A549 (cell line): ENCODE measurements at regions not wholly inside any gene's neighbourhood (a gene's known extent, or its start where the extent isn't known, plus 50 kb on each side); places are given as distances from the start of the nearest gene placed in this dataset.

Source experiments
- ATAC-seq, 2 experiments: fragments of 200-7000 bp in 1 of 2; fragments of >200 bp in 1 of 2; cut with Nextera tagmentation in 1 of 2; cut with Tn5 transposase in 1 of 2; 3 replicates each; pipeline versions ENCODE4 v1.8.0 to v1.9.1; 2018 to 2020; ENCODE audit warnings: mild to moderate bottlenecking in 1 of 2, moderate library complexity in 1 of 2
- CTCF ChIA-PET: fragments of 300-600 bp; sonication (Branson Sonifier 250); formaldehyde crosslinking; extraction: SDS; loops from one replicate; lab custom pipeline; 2021; ENCODE audit warnings: antibody characterized with exemption, inconsistent platforms; lab: Yijun Ruan, JAX
- POLR2A ChIA-PET: fragments of 350-600 bp; formaldehyde crosslinking; extraction: SDS; loops from one replicate; lab custom pipeline; 2021; ENCODE audit warnings: antibody characterized with exemption, inconsistent platforms; lab: Yijun Ruan, JAX
- DNase-seq, 2 experiments: peaks; one replicate each; pipeline versions ENCODE4 v3.0.0 to v3.0.0-alpha.2; 2011 to 2016; ENCODE audit warnings: low read depth in 1 of 2, low spot score in 1 of 2
- FAIRE-seq: peaks from 2 replicates; lab custom pipeline; 2011; peaks lifted over from hg19 to GRCh38; lab: Jason Lieb, UNC
- H3K27ac ChIP-seq, 2 experiments: fragments of >200 bp; sonication (Bioruptor Twin); formaldehyde crosslinking; 3 replicates each; pipeline ENCODE4 v1.5.1; 2016 to 2017
- H3K4me1 ChIP-seq: fragments of >200 bp; sonication (Bioruptor Twin); formaldehyde crosslinking; 3 replicates; pipeline ENCODE4 v1.6.1; 2016
- H3K4me2 ChIP-seq: fragments of >200 bp; sonication (Bioruptor Twin); formaldehyde crosslinking; 3 replicates; pipeline ENCODE4 v1.6.1; 2016
- H3K4me3 ChIP-seq: fragments of >200 bp; sonication (Bioruptor Twin); formaldehyde crosslinking; 3 replicates; pipeline ENCODE4 v1.5.1; 2016
- H3K9me3 ChIP-seq: fragments of >200 bp; sonication (Bioruptor Twin); formaldehyde crosslinking; 3 replicates; pipeline ENCODE4 v1.6.1; 2016
- EHF ChIP-seq: fragments of 250-450 bp; sonication (Bioruptor Pico); IDR thresholded peaks from 2 replicates; pipeline ENCODE4 v1.5.0; 2020; ENCODE audit warnings: mild to moderate bottlenecking
- ESRRA ChIP-seq: fragments of 150-350 bp; IDR thresholded peaks from 2 replicates; pipeline ENCODE4 v1.6.1; 2014; ENCODE audit warnings: mild to moderate bottlenecking, low read length, borderline replicate concordance
- FOXS1 ChIP-seq: fragments of 250-450 bp; sonication (Bioruptor Pico); IDR thresholded peaks from 2 replicates; pipeline ENCODE4 v1.5.0; 2020; ENCODE audit warnings: mild to moderate bottlenecking, moderate library complexity
- GATA3 ChIP-seq: IDR thresholded peaks from 2 replicates; pipeline ENCODE4 v1.6.1; 2012; ENCODE audit warnings: borderline replicate concordance
- HEYL ChIP-seq: fragments of 250-450 bp; sonication (Bioruptor Pico); IDR thresholded peaks from 2 replicates; pipeline ENCODE4 v1.8.0; 2021; ENCODE audit warnings: mild to moderate bottlenecking, moderate library complexity
- HOXA7 ChIP-seq: fragments of 250-450 bp; sonication (Bioruptor Pico); IDR thresholded peaks from 2 replicates; pipeline ENCODE4 v1.5.0; 2020; ENCODE audit warnings: mild to moderate bottlenecking, moderate library complexity
- HOXB13 ChIP-seq: fragments of 250-450 bp; sonication (Bioruptor Pico); IDR thresholded peaks from 2 replicates; pipeline ENCODE4 v1.5.0; 2020; ENCODE audit warnings: low read depth, mild to moderate bottlenecking, moderate library complexity
- JUN ChIP-seq, 2 experiments: fragments of >200 bp; sonication (Bioruptor Twin); formaldehyde crosslinking; IDR thresholded peaks; 2 replicates in 1 of 2; 3 replicates in 1 of 2; pipeline ENCODE4 v1.6.1; 2016 to 2017
- KDM1A ChIP-seq: fragments of 200-600 bp; sonication (generic); IDR thresholded peaks from 2 replicates; pipeline ENCODE4 v1.6.1; 2016; ENCODE audit warnings: low read depth, mild to moderate bottlenecking
- MAFK ChIP-seq: fragments of 450-650 bp; IDR thresholded peaks from 2 replicates; pipeline ENCODE4 v1.6.1; 2014; ENCODE audit not compliant: partially characterized antibody
- MYC ChIP-seq: IDR thresholded peaks from 2 replicates; pipeline ENCODE4 v1.6.1; 2012; ENCODE audit warnings: mild to moderate bottlenecking, inconsistent platforms, low read length, improper control_type of control experiment, borderline replicate concordance
- POLR2AphosphoS2 ChIP-seq: conservative IDR thresholded peaks from 2 replicates; pipeline ENCODE4 v1.6.1; 2012; ENCODE audit warnings: low read length, improper control_type of control experiment, inconsistent platforms
- RAD21 ChIP-seq, 2 experiments: fragments of >200 bp in 1 of 2; sonication (Bioruptor Twin) in 1 of 2; formaldehyde crosslinking in 1 of 2; IDR thresholded peaks in 1 of 2; conservative IDR thresholded peaks in 1 of 2; 2 replicates in 1 of 2; 3 replicates in 1 of 2; pipeline ENCODE4 v1.6.1; 2012 to 2018; ENCODE audit warnings: inconsistent platforms in 1 of 2
- RARB ChIP-seq: fragments of 250-450 bp; sonication (Bioruptor Pico); IDR thresholded peaks from 2 replicates; pipeline ENCODE4 v1.8.0; 2021; ENCODE audit warnings: mild to moderate bottlenecking, moderate library complexity
- RFX5 ChIP-seq: fragments of 450-650 bp; IDR thresholded peaks from 2 replicates; pipeline ENCODE4 v1.7.1; 2014; ENCODE audit warnings: antibody characterized with exemption, mild to moderate bottlenecking, moderate library complexity
- SMC3 ChIP-seq: fragments of >200 bp; sonication (Bioruptor Twin); formaldehyde crosslinking; IDR thresholded peaks from 3 replicates; pipeline ENCODE4 v1.6.1; 2018; ENCODE audit warnings: inconsistent platforms
- TFCP2L1 ChIP-seq: fragments of 250-450 bp; sonication (Bioruptor Pico); IDR thresholded peaks from 2 replicates; pipeline ENCODE4 v1.5.0; 2021; ENCODE audit warnings: mild to moderate bottlenecking
- TP53 ChIP-seq: fragments of 250-450 bp; sonication (Bioruptor Pico); IDR thresholded peaks from 2 replicates; pipeline ENCODE4 v1.5.0; 2021; ENCODE audit warnings: mild to moderate bottlenecking, moderate library complexity
- ZSCAN20 ChIP-seq: fragments of 250-450 bp; sonication (Bioruptor Pico); IDR thresholded peaks from 2 replicates; pipeline ENCODE4 v1.8.0; 2022; ENCODE audit warnings: mild to moderate bottlenecking, moderate library complexity
- WGBS: methylation state at CpG from one replicate; pipeline ENCODE4 v1.1.6; 2017; ENCODE audit errors: missing lambda C conversion rate; 5-methylcytosine and 5-hydroxymethylcytosine counted together
- TF ChIP-seq, protein P1 (sequence below): fragments of 450-650 bp; IDR thresholded peaks from 2 replicates; pipeline ENCODE4 v1.6.1; 2014; ENCODE audit warnings: antibody characterized with exemption
- TF ChIP-seq, protein P2 (sequence below): fragments of 150-350 bp; IDR thresholded peaks from 2 replicates; pipeline ENCODE4 v1.6.1; 2014; ENCODE audit warnings: low read depth, mild to moderate bottlenecking, low read length
- TF ChIP-seq, protein P3 (sequence below): IDR thresholded peaks from 2 replicates; pipeline ENCODE4 v1.6.1; 2012; ENCODE audit warnings: low read depth, borderline replicate concordance
- TF ChIP-seq, protein P4 (sequence below): IDR thresholded peaks from 2 replicates; pipeline ENCODE4 v1.6.1; 2012
- TF ChIP-seq, protein P5 (sequence below): fragments of >200 bp; sonication (Bioruptor Twin); formaldehyde crosslinking; IDR thresholded peaks from 3 replicates; pipeline ENCODE4 v1.5.1; 2016

DNA sequence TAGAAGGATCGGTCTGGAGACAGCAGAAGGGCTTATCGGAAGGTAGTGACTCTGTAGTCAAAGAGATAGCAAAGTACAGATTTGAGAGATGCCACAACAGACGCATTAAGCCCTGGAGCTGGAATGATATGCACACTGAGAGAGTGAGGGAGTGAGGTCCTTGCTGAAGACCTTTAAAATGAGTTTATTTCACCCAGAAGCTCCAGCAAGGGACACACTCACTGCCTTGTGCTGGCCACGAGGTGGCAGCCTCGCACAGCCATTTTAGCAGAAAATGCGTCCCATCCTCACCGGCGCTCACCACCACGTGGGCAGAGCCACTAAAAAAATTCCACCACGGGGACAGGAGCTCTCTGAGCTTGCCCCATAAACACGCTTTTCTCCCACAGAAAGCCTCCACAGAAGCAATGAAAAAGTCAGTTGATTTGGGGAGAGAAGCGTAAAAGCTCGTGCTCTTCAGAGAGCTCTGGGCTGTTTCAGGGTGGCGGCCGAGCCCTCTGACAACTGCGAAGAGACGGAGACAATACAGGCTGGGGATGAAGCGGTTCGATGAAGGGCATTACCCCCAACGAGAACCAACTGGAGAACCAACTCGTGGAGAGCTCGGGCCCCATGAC, 163.0 kb upstream of the KLF14 start:
- FAIRE-seq (no peak), ATAC-seq (peak; percentile 26 to 57)
- peak overlapping the region; percentile 76 for H3K4me2 ChIP-seq
- H3K4me1 ChIP-seq, result peaks cover 97% of the 10 kb centered on the region
- TF ChIP-seq ZSCAN20 (no peak), MAFK (no peak), RARB (CRISPR knock-in tag) (0 out of 2 replicates have a peak, but pooled peaks have one; percentile 53), FOXS1 (no peak), SMC3 (peak; percentile 84), GATA3 (0 out of 2 replicates have a peak, but pooled peaks have one; percentile 3), JUN (IDR thresholded peaks at IDR 0.05) (peak in 1 of 2 experiments; percentile 56; a peak in 4 of 5 replicates), RFX5 (no peak), EHF (CRISPR knock-in tag) (peak; percentile 25; the same call in 1 of the 2 replicates), HOXB13 (CRISPR knock-in tag) (peak; percentile 83; the same call in 1 of the 2 replicates), RAD21 (conservative IDR thresholded peaks at IDR 0.05 in 1 of 2, IDR thresholded peaks at IDR 0.05 in 1 of 2) (peak; percentile 90), HOXA7 (0 out of 2 replicates have a peak, but pooled peaks have one; percentile 70), MYC (peak; percentile 92)
- TF ChIP-seq, protein P1, sequence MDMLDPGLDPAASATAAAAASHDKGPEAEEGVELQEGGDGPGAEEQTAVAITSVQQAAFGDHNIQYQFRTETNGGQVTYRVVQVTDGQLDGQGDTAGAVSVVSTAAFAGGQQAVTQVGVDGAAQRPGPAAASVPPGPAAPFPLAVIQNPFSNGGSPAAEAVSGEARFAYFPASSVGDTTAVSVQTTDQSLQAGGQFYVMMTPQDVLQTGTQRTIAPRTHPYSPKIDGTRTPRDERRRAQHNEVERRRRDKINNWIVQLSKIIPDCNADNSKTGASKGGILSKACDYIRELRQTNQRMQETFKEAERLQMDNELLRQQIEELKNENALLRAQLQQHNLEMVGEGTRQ, result peak; percentile 89
- TF ChIP-seq, protein P2, sequence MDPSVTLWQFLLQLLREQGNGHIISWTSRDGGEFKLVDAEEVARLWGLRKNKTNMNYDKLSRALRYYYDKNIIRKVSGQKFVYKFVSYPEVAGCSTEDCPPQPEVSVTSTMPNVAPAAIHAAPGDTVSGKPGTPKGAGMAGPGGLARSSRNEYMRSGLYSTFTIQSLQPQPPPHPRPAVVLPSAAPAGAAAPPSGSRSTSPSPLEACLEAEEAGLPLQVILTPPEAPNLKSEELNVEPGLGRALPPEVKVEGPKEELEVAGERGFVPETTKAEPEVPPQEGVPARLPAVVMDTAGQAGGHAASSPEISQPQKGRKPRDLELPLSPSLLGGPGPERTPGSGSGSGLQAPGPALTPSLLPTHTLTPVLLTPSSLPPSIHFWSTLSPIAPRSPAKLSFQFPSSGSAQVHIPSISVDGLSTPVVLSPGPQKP, result no peak
- TF ChIP-seq, protein P3, sequence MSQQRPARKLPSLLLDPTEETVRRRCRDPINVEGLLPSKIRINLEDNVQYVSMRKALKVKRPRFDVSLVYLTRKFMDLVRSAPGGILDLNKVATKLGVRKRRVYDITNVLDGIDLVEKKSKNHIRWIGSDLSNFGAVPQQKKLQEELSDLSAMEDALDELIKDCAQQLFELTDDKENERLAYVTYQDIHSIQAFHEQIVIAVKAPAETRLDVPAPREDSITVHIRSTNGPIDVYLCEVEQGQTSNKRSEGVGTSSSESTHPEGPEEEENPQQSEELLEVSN, result peak; percentile 79; the same call in 1 of the 2 replicates
- TF ChIP-seq, protein P4, sequence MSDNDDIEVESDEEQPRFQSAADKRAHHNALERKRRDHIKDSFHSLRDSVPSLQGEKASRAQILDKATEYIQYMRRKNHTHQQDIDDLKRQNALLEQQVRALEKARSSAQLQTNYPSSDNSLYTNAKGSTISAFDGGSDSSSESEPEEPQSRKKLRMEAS, result peak; percentile 98
- TF ChIP-seq, protein P5, sequence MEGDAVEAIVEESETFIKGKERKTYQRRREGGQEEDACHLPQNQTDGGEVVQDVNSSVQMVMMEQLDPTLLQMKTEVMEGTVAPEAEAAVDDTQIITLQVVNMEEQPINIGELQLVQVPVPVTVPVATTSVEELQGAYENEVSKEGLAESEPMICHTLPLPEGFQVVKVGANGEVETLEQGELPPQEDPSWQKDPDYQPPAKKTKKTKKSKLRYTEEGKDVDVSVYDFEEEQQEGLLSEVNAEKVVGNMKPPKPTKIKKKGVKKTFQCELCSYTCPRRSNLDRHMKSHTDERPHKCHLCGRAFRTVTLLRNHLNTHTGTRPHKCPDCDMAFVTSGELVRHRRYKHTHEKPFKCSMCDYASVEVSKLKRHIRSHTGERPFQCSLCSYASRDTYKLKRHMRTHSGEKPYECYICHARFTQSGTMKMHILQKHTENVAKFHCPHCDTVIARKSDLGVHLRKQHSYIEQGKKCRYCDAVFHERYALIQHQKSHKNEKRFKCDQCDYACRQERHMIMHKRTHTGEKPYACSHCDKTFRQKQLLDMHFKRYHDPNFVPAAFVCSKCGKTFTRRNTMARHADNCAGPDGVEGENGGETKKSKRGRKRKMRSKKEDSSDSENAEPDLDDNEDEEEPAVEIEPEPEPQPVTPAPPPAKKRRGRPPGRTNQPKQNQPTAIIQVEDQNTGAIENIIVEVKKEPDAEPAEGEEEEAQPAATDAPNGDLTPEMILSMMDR, result peak; percentile 85
- TF ChIP-seq, all 56 proteins: peak for 13
- peak; percentile 67 to 91 for DNase-seq
- peak overlapping the region; percentile 92 to 93 for H3K27ac ChIP-seq
- no peak overlapping the region for H3K4me3 ChIP-seq
- ChIA-PET POLR2A (interaction anchor here (0.8 to 2.7 kb wide), 11 partner anchors 9 to 143 kb away, joined by 3 to 20 read pairs (median 4); no protein-coding TSS in a partner anchor), CTCF (interaction anchor here (0.5 to 8.5 kb wide), 49 partner anchors 12 to 272 kb away, joined by 3 to 185 read pairs (median 10); no protein-coding TSS in a partner anchor)
- H3K9me3 ChIP-seq, result no peaks in the 10 kb centered on the region
- WGBS, result 17% methylated on average over 22 of the region's 22 CpGs

DNA sequence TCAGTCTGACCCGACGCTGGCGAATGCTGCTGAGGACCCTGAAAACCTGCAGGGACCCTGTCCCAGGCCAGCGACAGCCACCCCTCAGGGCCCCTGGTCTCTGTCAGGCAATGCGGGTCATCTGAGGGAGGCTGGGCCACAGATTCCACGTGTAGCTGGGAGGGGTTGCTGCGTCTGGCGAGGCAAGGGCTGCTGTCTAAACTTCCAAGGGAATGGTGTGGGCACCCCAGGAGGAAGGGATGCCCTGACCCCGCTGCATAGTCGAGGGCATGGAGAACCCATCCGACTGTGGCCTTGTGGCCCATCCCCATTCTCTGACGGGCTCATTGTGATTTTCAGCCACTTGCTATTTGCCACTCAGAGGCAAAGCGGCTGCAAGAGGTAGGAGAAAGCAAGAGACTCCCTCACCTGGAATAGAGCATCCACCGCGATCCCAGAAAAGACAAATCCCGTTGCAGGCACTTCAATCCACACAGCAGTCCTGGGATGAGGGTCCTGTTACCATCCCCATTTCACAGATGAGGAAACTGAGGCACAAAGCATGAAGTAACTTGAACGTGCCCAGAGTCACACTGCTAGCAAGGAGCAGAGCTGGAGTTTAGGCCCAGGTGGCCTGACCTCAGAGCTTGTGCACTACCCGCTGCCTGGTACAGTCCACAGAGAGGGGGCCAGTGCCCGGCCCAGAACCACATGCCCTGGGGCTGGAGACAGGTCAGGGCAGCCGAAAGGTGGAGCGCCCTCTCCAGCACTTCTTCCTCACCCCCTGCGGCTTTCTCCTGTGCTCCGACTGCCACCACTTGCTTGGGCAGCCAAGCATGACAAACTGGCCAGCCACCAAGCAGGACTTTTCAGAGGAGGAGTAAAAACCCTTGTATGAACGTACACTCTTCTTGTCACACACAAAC, 163.8 kb upstream of the KLF14 start:
- no peak for DNase-seq
- H3K4me1 ChIP-seq, result peaks cover 99% of the 10 kb centered on the region
- WGBS, result 52% methylated on average over 20 of the region's 24 CpGs
- ATAC-seq, result peak; percentile 3 to 11
- TF ChIP-seq, protein P5, result no peak
- 0 out of 2 replicates have a peak, but pooled peaks have one; percentile 32 for TF ChIP-seq POLR2AphosphoS2
- TF ChIP-seq JUN (IDR thresholded peaks at IDR 0.05), result peak in 1 of 2 experiments; percentile 51; a peak in 3 of 5 replicates
- no peak for TF ChIP-seq HEYL (CRISPR knock-in tag)
- TF ChIP-seq RFX5, result no peak
- no peak for TF ChIP-seq ESRRA
- TF ChIP-seq KDM1A, result peak; percentile 84; the same call in 1 of the 2 replicates
- TF ChIP-seq TP53 (CRISPR knock-in tag), result 0 out of 2 replicates have a peak, but pooled peaks have one; percentile 29
- TF ChIP-seq TFCP2L1 (CRISPR knock-in tag), result peak; percentile 64; the same call in 1 of the 2 replicates
- peak; percentile 32 for TF ChIP-seq HOXB13 (CRISPR knock-in tag)
- no peaks in the 10 kb centered on the region for H3K9me3 ChIP-seq
- ChIA-PET CTCF (interaction anchor here (0.7 to 8.5 kb wide), 45 partner anchors 12 to 271 kb away, joined by 3 to 185 read pairs (median 11); no protein-coding TSS in a partner anchor), POLR2A (interaction anchor here (0.8 to 2.7 kb wide), 10 partner anchors 9 to 143 kb away, joined by 3 to 20 read pairs (median 4); no protein-coding TSS in a partner anchor)
- H3K4me2 ChIP-seq, result peak overlapping the region; percentile 76
- peak overlapping the region; percentile 92 to 93 for H3K27ac ChIP-seq
- no peak overlapping the region for H3K4me3 ChIP-seq
- no peak for FAIRE-seq
